ENCODE measurements at regions not wholly inside any gene's neighbourhood (a gene's known extent, or its start where the extent isn't known, plus 50 kb on each side); places are given as distances from the start of the nearest gene placed in this dataset.
A peak's percentile ranks its signal among the peaks of the same experiment; 100 is the strongest.

GRCh38 chr2:23124214-23124750 is 260.7 kb upstream of the KLHL29 start:
- Histone ChIP-seq H3K27ac (ENCODE audit: low read depth, low read length) (no peak overlapping the region), H3K36me3 (ENCODE audit: control insufficient read depth in 3 of 3, insufficient read depth in 3 of 3, low read length in 3 of 3) (no peaks in the 10 kb centered on the region)

GRCh38 chr2:23127465-23127864 is 257.5 kb upstream of the KLHL29 start:
- peaks cover 0 to 5% (median 0%) of the 10 kb centered on the region in 3 donors for H3K4me1 ChIP-seq (ENCODE audit: control insufficient read depth in 3 of 3, insufficient read depth in 3 of 3, low read length in 3 of 3)

More at GRCh38 chr2:23124214-23124750, 260.7 kb upstream of the KLHL29 start:
- H3K27me3 ChIP-seq (ENCODE audit: control insufficient read depth in 3 of 3, insufficient read depth in 3 of 3, low read length in 3 of 3) = peaks cover 0 to 3% (median 0%) of the 10 kb centered on the region in 3 donors
- H3K9me3 ChIP-seq (ENCODE audit: control insufficient read depth in 3 of 3, low read length in 3 of 3) = peaks cover 0 to 5% (median 0%) of the 10 kb centered on the region in 3 donors
- H3K9ac ChIP-seq (ENCODE audit: low read depth in 1 of 3, low read length in 3 of 3) = no peak overlapping the region
- no peak overlapping the region for H3K4me3 ChIP-seq (ENCODE audit: low read length in 3 of 3)
- H3K4me1 ChIP-seq (ENCODE audit: control insufficient read depth in 3 of 3, insufficient read depth in 3 of 3, low read length in 3 of 3) = peaks cover 0 to 5% (median 0%) of the 10 kb centered on the region in 3 donors

GRCh38 chr2:23128684-23129292 is 256.2 kb upstream of the KLHL29 start:
- H3K36me3 ChIP-seq (ENCODE audit: control insufficient read depth in 3 of 3, insufficient read depth in 3 of 3, low read length in 3 of 3) = no peaks in the 10 kb centered on the region
- no peak overlapping the region for H3K4me3 ChIP-seq (ENCODE audit: low read length in 3 of 3)
- peaks cover 0 to 3% (median 0%) of the 10 kb centered on the region in 3 donors for H3K27me3 ChIP-seq (ENCODE audit: control insufficient read depth in 3 of 3, insufficient read depth in 3 of 3, low read length in 3 of 3)
- no peak overlapping the region for H3K9ac ChIP-seq (ENCODE audit: low read depth in 1 of 3, low read length in 3 of 3)
- peaks cover 0 to 5% (median 0%) of the 10 kb centered on the region in 3 donors for H3K9me3 ChIP-seq (ENCODE audit: control insufficient read depth in 3 of 3, low read length in 3 of 3)
- no peak overlapping the region for H3K27ac ChIP-seq (ENCODE audit: low read depth, low read length)
- peaks cover 0 to 9% (median 0%) of the 10 kb centered on the region in 3 donors for H3K4me1 ChIP-seq (ENCODE audit: control insufficient read depth in 3 of 3, insufficient read depth in 3 of 3, low read length in 3 of 3)

More at GRCh38 chr2:23127465-23127864, 257.5 kb upstream of the KLHL29 start:
- Histone ChIP-seq H3K4me3 (ENCODE audit: low read length in 3 of 3) (no peak overlapping the region), H3K27me3 (ENCODE audit: control insufficient read depth in 3 of 3, insufficient read depth in 3 of 3, low read length in 3 of 3) (peaks cover 0 to 3% (median 0%) of the 10 kb centered on the region in 3 donors), H3K9ac (ENCODE audit: low read depth in 1 of 3, low read length in 3 of 3) (no peak overlapping the region), H3K27ac (ENCODE audit: low read depth, low read length) (no peak overlapping the region), H3K9me3 (ENCODE audit: control insufficient read depth in 3 of 3, low read length in 3 of 3) (peaks cover 0 to 5% (median 0%) of the 10 kb centered on the region in 3 donors), H3K36me3 (ENCODE audit: control insufficient read depth in 3 of 3, insufficient read depth in 3 of 3, low read length in 3 of 3) (no peaks in the 10 kb centered on the region)

- no peaks in the 10 kb centered on the region for H3K36me3 ChIP-seq (ENCODE audit: control insufficient read depth in 3 of 3, insufficient read depth in 3 of 3, low read length in 3 of 3)
- no peak overlapping the region for H3K9ac ChIP-seq (ENCODE audit: low read depth in 1 of 3, low read length in 3 of 3)
- no peak overlapping the region for H3K27ac ChIP-seq (ENCODE audit: low read depth, low read length)
- no peak overlapping the region for H3K4me3 ChIP-seq (ENCODE audit: low read length in 3 of 3)
- peaks cover 0 to 3% (median 0%) of the 10 kb centered on the region in 3 donors for H3K27me3 ChIP-seq (ENCODE audit: control insufficient read depth in 3 of 3, insufficient read depth in 3 of 3, low read length in 3 of 3)
- H3K4me1 ChIP-seq (ENCODE audit: control insufficient read depth in 3 of 3, insufficient read depth in 3 of 3, low read length in 3 of 3) = peaks cover 8 to 16% (median 14%) of the 10 kb centered on the region in 3 donors
- peaks cover 0 to 5% (median 0%) of the 10 kb centered on the region in 3 donors for H3K9me3 ChIP-seq (ENCODE audit: control insufficient read depth in 3 of 3, low read length in 3 of 3)
Observed at GRCh38 chr2:23131066-23131575, 253.9 kb upstream of the KLHL29 start.

GRCh38 chr2:23132000-23132399 is 253.0 kb upstream of the KLHL29 start:
- no peak overlapping the region for H3K27ac ChIP-seq (ENCODE audit: low read depth, low read length)
- H3K4me3 ChIP-seq (ENCODE audit: low read length in 3 of 3) = no peak overlapping the region
- H3K27me3 ChIP-seq (ENCODE audit: control insufficient read depth in 3 of 3, insufficient read depth in 3 of 3, low read length in 3 of 3) = peaks cover 0 to 3% (median 0%) of the 10 kb centered on the region in 3 donors
- H3K9ac ChIP-seq (ENCODE audit: low read depth in 1 of 3, low read length in 3 of 3) = no peak overlapping the region
- peaks cover 0 to 5% (median 0%) of the 10 kb centered on the region in 3 donors for H3K9me3 ChIP-seq (ENCODE audit: control insufficient read depth in 3 of 3, low read length in 3 of 3)
- peaks cover 8 to 17% (median 14%) of the 10 kb centered on the region in 3 donors for H3K4me1 ChIP-seq (ENCODE audit: control insufficient read depth in 3 of 3, insufficient read depth in 3 of 3, low read length in 3 of 3)
- H3K36me3 ChIP-seq (ENCODE audit: control insufficient read depth in 3 of 3, insufficient read depth in 3 of 3, low read length in 3 of 3) = no peaks in the 10 kb centered on the region

- Histone ChIP-seq H3K4me1 (ENCODE audit: control insufficient read depth in 3 of 3, insufficient read depth in 3 of 3, low read length in 3 of 3) (peaks cover 8 to 17% (median 14%) of the 10 kb centered on the region in 3 donors), H3K27ac (ENCODE audit: low read depth, low read length) (no peak overlapping the region), H3K9me3 (ENCODE audit: control insufficient read depth in 3 of 3, low read length in 3 of 3) (peaks cover 0 to 5% (median 0%) of the 10 kb centered on the region in 3 donors), H3K36me3 (ENCODE audit: control insufficient read depth in 3 of 3, insufficient read depth in 3 of 3, low read length in 3 of 3) (no peaks in the 10 kb centered on the region), H3K27me3 (ENCODE audit: control insufficient read depth in 3 of 3, insufficient read depth in 3 of 3, low read length in 3 of 3) (peaks cover 0 to 3% (median 0%) of the 10 kb centered on the region in 3 donors), H3K4me3 (ENCODE audit: low read length in 3 of 3) (no peak overlapping the region), H3K9ac (ENCODE audit: low read depth in 1 of 3, low read length in 3 of 3) (no peak overlapping the region)
Observed at GRCh38 chr2:23132823-23133595, 252.0 kb upstream of the KLHL29 start.

- Histone ChIP-seq H3K4me1 (ENCODE audit: control insufficient read depth in 3 of 3, insufficient read depth in 3 of 3, low read length in 3 of 3) (peaks cover 8 to 17% (median 14%) of the 10 kb centered on the region in 3 donors), H3K4me3 (ENCODE audit: low read length in 3 of 3) (peak overlapping the region in 1 of 3 donors; percentile 39), H3K9ac (ENCODE audit: low read depth in 1 of 3, low read length in 3 of 3) (peak overlapping the region in 1 of 3 donors; percentile 63), H3K36me3 (ENCODE audit: control insufficient read depth in 3 of 3, insufficient read depth in 3 of 3, low read length in 3 of 3) (no peaks in the 10 kb centered on the region), H3K9me3 (ENCODE audit: control insufficient read depth in 3 of 3, low read length in 3 of 3) (no peaks in the 10 kb centered on the region), H3K27me3 (ENCODE audit: control insufficient read depth in 3 of 3, insufficient read depth in 3 of 3, low read length in 3 of 3) (no peaks in the 10 kb centered on the region), H3K27ac (ENCODE audit: low read depth, low read length) (no peak overlapping the region)
Observed at GRCh38 chr2:23134726-23135125, 250.3 kb upstream of the KLHL29 start.

- no peaks in the 10 kb centered on the region for H3K36me3 ChIP-seq (ENCODE audit: control insufficient read depth in 3 of 3, insufficient read depth in 3 of 3, low read length in 3 of 3)
- H3K27me3 ChIP-seq (ENCODE audit: control insufficient read depth in 3 of 3, insufficient read depth in 3 of 3, low read length in 3 of 3) = no peaks in the 10 kb centered on the region
- no peaks in the 10 kb centered on the region for H3K9me3 ChIP-seq (ENCODE audit: control insufficient read depth in 3 of 3, low read length in 3 of 3)
- H3K4me1 ChIP-seq (ENCODE audit: control insufficient read depth in 3 of 3, insufficient read depth in 3 of 3, low read length in 3 of 3) = peaks cover 8 to 17% (median 14%) of the 10 kb centered on the region in 3 donors
- peak overlapping the region; percentile 2 to 39 (median 9) for H3K4me3 ChIP-seq (ENCODE audit: low read length in 3 of 3)
- peak overlapping the region; percentile 51 to 66 (median 63) for H3K9ac ChIP-seq (ENCODE audit: low read depth in 1 of 3, low read length in 3 of 3)
- peak overlapping the region; percentile 51 for H3K27ac ChIP-seq (ENCODE audit: low read depth, low read length)
Observed at GRCh38 chr2:23135481-23136100, 249.4 kb upstream of the KLHL29 start.

- Histone ChIP-seq H3K27ac (ENCODE audit: low read depth, low read length) (no peak overlapping the region), H3K9ac (ENCODE audit: low read depth in 1 of 3, low read length in 3 of 3) (no peak overlapping the region), H3K9me3 (ENCODE audit: control insufficient read depth in 3 of 3, low read length in 3 of 3) (no peaks in the 10 kb centered on the region), H3K4me1 (ENCODE audit: control insufficient read depth in 3 of 3, insufficient read depth in 3 of 3, low read length in 3 of 3) (peaks cover 8 to 17% (median 14%) of the 10 kb centered on the region in 3 donors), H3K4me3 (ENCODE audit: low read length in 3 of 3) (no peak overlapping the region), H3K36me3 (ENCODE audit: control insufficient read depth in 3 of 3, insufficient read depth in 3 of 3, low read length in 3 of 3) (no peaks in the 10 kb centered on the region), H3K27me3 (ENCODE audit: control insufficient read depth in 3 of 3, insufficient read depth in 3 of 3, low read length in 3 of 3) (no peaks in the 10 kb centered on the region)
Observed at GRCh38 chr2:23137166-23137565, 247.8 kb upstream of the KLHL29 start.
